BE2C (cell line): ENCODE measurements at regions not wholly inside any gene's neighbourhood (a gene's known extent, or its start where the extent isn't known, plus 50 kb on each side); places are given as distances from the start of the nearest gene placed in this dataset.

Source experiments
- DNase-seq: peaks from one replicate; pipeline ENCODE4 v3.0.0-alpha.2; 2020
- H3K27me3 ChIP-seq: fragments of 250-450 bp; sonication (Bioruptor Pico); 2 replicates; pipeline ENCODE4 v1.5.1; 2020; ENCODE audit warnings: mild to moderate bottlenecking
- H3K36me3 ChIP-seq: fragments of 250-450 bp; sonication (Bioruptor Pico); 2 replicates; pipeline ENCODE4 v1.5.1; 2020; ENCODE audit warnings: mild to moderate bottlenecking
- H3K4me1 ChIP-seq: fragments of 250-450 bp; sonication (Bioruptor Pico); 2 replicates; pipeline ENCODE4 v1.5.1; 2020
- H3K4me3 ChIP-seq: 2 replicates; pipeline ENCODE4 v1.5.1; 2011; ENCODE audit warnings: low read depth, low read length
- H3K9me3 ChIP-seq: fragments of 250-450 bp; sonication (Bioruptor Pico); 2 replicates; pipeline ENCODE4 v1.5.1; 2020
- CTCF ChIP-seq: IDR thresholded peaks from 2 replicates; pipeline ENCODE4 v1.5.1; 2012; ENCODE audit warnings: mild to moderate bottlenecking, low read depth, low read length

GRCh38 chr13:77838271-77838670, 80.4 kb downstream of the EDNRB start:
- no peaks in the 10 kb centered on the region for H3K36me3 ChIP-seq
- no peak for TF ChIP-seq CTCF

GRCh38 chr13:77836423-77836822, 82.2 kb downstream of the EDNRB start:
- no peaks in the 10 kb centered on the region for H3K4me1 ChIP-seq
- H3K36me3 ChIP-seq, result no peaks in the 10 kb centered on the region
- no peak for DNase-seq
- H3K4me3 ChIP-seq, result no peak overlapping the region
- H3K27me3 ChIP-seq, result no peaks in the 10 kb centered on the region
- no peak for TF ChIP-seq CTCF
- H3K9me3 ChIP-seq, result no peaks in the 10 kb centered on the region

More at GRCh38 chr13:77838271-77838670, 80.4 kb downstream of the EDNRB start:
- no peak for DNase-seq
- H3K27me3 ChIP-seq, result no peaks in the 10 kb centered on the region
- no peak overlapping the region for H3K4me3 ChIP-seq
- H3K9me3 ChIP-seq, result no peaks in the 10 kb centered on the region
- no peaks in the 10 kb centered on the region for H3K4me1 ChIP-seq

GRCh38 chr13:77833331-77833863, 85.2 kb downstream of the EDNRB start:
- H3K4me1 ChIP-seq, result no peaks in the 10 kb centered on the region
- no peak for DNase-seq

GRCh38 chr13:77832339-77833100, 86.1 kb downstream of the EDNRB start:
- Histone ChIP-seq H3K4me3 (no peak overlapping the region), H3K27me3 (no peaks in the 10 kb centered on the region), H3K36me3 (no peaks in the 10 kb centered on the region), H3K4me1 (no peaks in the 10 kb centered on the region), H3K9me3 (no peaks in the 10 kb centered on the region)
- no peak for DNase-seq
- TF ChIP-seq CTCF, result no peak

More at GRCh38 chr13:77833331-77833863, 85.2 kb downstream of the EDNRB start:
- no peak for TF ChIP-seq CTCF
- no peaks in the 10 kb centered on the region for H3K36me3 ChIP-seq
- H3K27me3 ChIP-seq, result no peaks in the 10 kb centered on the region
- H3K4me3 ChIP-seq, result no peak overlapping the region
- no peaks in the 10 kb centered on the region for H3K9me3 ChIP-seq

GRCh38 chr13:77831866-77832265, 86.8 kb downstream of the EDNRB start:
- Histone ChIP-seq H3K9me3 (no peaks in the 10 kb centered on the region), H3K27me3 (no peaks in the 10 kb centered on the region; the same call in 1 of the 2 replicates), H3K36me3 (no peaks in the 10 kb centered on the region), H3K4me1 (no peaks in the 10 kb centered on the region), H3K4me3 (no peak overlapping the region)
- TF ChIP-seq CTCF, result no peak
- no peak for DNase-seq

GRCh38 chr13:77829963-77830362, 88.7 kb downstream of the EDNRB start:
- no peak overlapping the region for H3K4me3 ChIP-seq
- DNase-seq, result no peak
- no peaks in the 10 kb centered on the region; the same call in 1 of the 2 replicates for H3K27me3 ChIP-seq
- TF ChIP-seq CTCF, result no peak
- H3K9me3 ChIP-seq, result no peaks in the 10 kb centered on the region
- H3K4me1 ChIP-seq, result no peaks in the 10 kb centered on the region
- H3K36me3 ChIP-seq, result no peaks in the 10 kb centered on the region
